Left ventricle myocardium inferior (tissue), 1 donor: ENCODE measurements at regions not wholly inside any gene's neighbourhood (a gene's known extent, or its start where the extent isn't known, plus 50 kb on each side); places are given as distances from the start of the nearest gene placed in this dataset.

Experiments used
- DNase-seq: peaks from one replicate; pipeline ENCODE4 v3.0.0-alpha.2; 2020
- H3K27ac ChIP-seq: fragments of 200-600 bp; replicated peaks from 2 replicates; pipeline ENCODE4 v1.8.0; 2021
- H3K27me3 ChIP-seq: fragments of 200-600 bp; 2 replicates; pipeline ENCODE4 v1.8.0; 2021; ENCODE audit warnings: low read depth
- H3K36me3 ChIP-seq: fragments of 200-600 bp; 2 replicates; pipeline ENCODE4 v1.8.0; 2021
- H3K4me1 ChIP-seq: fragments of 200-600 bp; 2 replicates; pipeline ENCODE4 v1.8.0; 2021
- H3K4me3 ChIP-seq: fragments of 200-600 bp; 2 replicates; pipeline ENCODE4 v1.8.0; 2021; ENCODE audit warnings: mild to moderate bottlenecking, moderate library complexity
- H3K9me3 ChIP-seq: fragments of 200-600 bp; replicated peaks from 2 replicates; pipeline ENCODE4 v1.8.0; 2021
- CTCF ChIP-seq: fragments of 200-600 bp; IDR thresholded peaks from 2 replicates; pipeline ENCODE4 v1.8.0; 2021; ENCODE audit warnings: antibody characterized with exemption, mild to moderate bottlenecking, borderline replicate concordance
- intact Hi-C: fragments of 100-400 bp; cut with micrococcal nuclease; formaldehyde crosslinking; loops from one replicate; pipeline ENCODE4 v1.11.0; 2022
- donor health status: DM: no; HTN: yes; CAD: no; lungs with severe emphysema.

DNA sequence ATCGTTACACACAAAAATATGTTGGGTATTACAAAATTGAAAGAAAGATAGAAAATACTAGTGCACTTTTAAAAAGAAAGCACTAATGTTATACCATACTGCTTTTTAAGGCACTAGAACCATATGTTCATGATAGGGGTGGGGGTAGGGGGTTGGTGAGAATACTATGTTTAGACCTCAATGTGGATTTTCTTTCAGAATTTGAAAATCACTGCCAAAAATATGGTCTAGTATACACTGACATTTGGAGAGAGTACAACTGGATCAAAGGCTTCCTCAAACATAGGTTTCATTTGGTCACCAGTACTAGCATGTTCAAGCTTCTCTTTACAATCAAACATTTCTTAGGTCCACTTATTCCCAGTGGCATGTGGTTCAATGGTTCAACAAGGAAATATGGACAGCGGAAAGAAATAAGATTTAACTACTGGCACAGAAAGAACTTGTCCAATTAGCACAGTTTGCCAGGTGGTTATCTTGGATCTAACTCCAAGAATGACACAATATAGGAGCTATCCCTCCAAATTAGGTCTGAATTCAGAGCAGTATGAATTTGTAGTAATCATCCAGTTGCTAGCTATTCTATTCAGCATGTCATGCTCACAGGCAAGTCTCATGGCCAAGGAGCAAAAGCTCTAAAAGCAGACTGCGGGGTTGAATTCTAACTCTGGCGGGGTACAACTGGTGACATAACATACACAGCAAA, 139.3 kb downstream of the SLC24A2 start:
- intact Hi-C loops, result no loop called here
- Histone ChIP-seq H3K9me3 (no peaks in the 10 kb centered on the region), H3K4me1 (no peaks in the 10 kb centered on the region), H3K4me3 (no peak overlapping the region), H3K27me3 (no peaks in the 10 kb centered on the region), H3K27ac (no peak overlapping the region), H3K36me3 (no peaks in the 10 kb centered on the region)
- TF ChIP-seq CTCF, result no peak
- no peak for DNase-seq

- Histone ChIP-seq H3K27me3 (no peaks in the 10 kb centered on the region), H3K9me3 (no peaks in the 10 kb centered on the region), H3K36me3 (no peaks in the 10 kb centered on the region), H3K4me3 (no peak overlapping the region), H3K27ac (no peak overlapping the region), H3K4me1 (no peaks in the 10 kb centered on the region)
- intact Hi-C loops, result no loop called here
- no peak for DNase-seq
- TF ChIP-seq CTCF, result no peak
These were observed 140.2 kb downstream of the SLC24A2 start for GRCh38 chr9:19648672-19649071.

GRCh38 chr9:19643875-19644274, 145.0 kb downstream of the SLC24A2 start:
- intact Hi-C loops, result no loop called here
- Histone ChIP-seq H3K27me3 (peaks cover 4% of the 10 kb centered on the region), H3K9me3 (no peaks in the 10 kb centered on the region)

DNA sequence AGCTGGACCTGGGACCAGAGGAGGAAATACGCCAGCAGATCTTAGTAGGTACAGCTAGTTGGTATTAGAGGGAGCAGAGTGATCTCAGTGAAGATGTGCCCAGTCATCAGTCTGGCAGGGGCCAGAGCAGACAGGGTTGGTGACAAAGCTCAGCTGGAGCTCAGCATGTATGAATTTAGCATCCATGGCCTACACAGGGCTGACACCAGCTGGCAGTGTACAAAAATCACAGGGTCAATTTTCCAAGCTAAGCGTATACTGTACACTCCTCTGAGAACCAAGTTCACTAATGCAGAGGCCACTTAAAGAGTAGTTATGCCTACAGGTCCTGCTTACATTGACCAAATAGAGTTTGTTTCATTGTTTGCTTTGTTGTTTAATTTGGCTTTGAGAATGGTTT, 146.6 kb downstream of the SLC24A2 start:
- no peak overlapping the region for H3K4me3 ChIP-seq
- H3K27me3 ChIP-seq, result peaks cover 4% of the 10 kb centered on the region
- intact Hi-C loops, result no loop called here
- H3K4me1 ChIP-seq, result no peaks in the 10 kb centered on the region
- no peaks in the 10 kb centered on the region for H3K9me3 ChIP-seq
- H3K27ac ChIP-seq, result no peak overlapping the region
- no peak for TF ChIP-seq CTCF
- no peaks in the 10 kb centered on the region for H3K36me3 ChIP-seq
- no peak for DNase-seq

More at GRCh38 chr9:19643875-19644274, 145.0 kb downstream of the SLC24A2 start:
- Histone ChIP-seq H3K4me3 (no peak overlapping the region), H3K36me3 (no peaks in the 10 kb centered on the region), H3K27ac (no peak overlapping the region), H3K4me1 (no peaks in the 10 kb centered on the region)
- TF ChIP-seq CTCF, result no peak
- DNase-seq, result no peak

- no peaks in the 10 kb centered on the region for H3K4me1 ChIP-seq
- peaks cover 4% of the 10 kb centered on the region for H3K27me3 ChIP-seq
- intact Hi-C loops, result no loop called here
- no peaks in the 10 kb centered on the region for H3K36me3 ChIP-seq
- H3K4me3 ChIP-seq, result no peak overlapping the region
- H3K9me3 ChIP-seq, result no peaks in the 10 kb centered on the region
- no peak for TF ChIP-seq CTCF
- no peak for DNase-seq
- H3K27ac ChIP-seq, result no peak overlapping the region
These were observed 147.8 kb downstream of the SLC24A2 start for GRCh38 chr9:19641046-19641445.

- Histone ChIP-seq H3K27me3 (peaks cover 4% of the 10 kb centered on the region), H3K36me3 (no peaks in the 10 kb centered on the region), H3K4me1 (no peaks in the 10 kb centered on the region), H3K9me3 (no peaks in the 10 kb centered on the region), H3K4me3 (no peak overlapping the region), H3K27ac (no peak overlapping the region)
- TF ChIP-seq CTCF, result no peak
- DNase-seq, result no peak
- intact Hi-C loops, result no loop called here
These were observed 148.8 kb downstream of the SLC24A2 start for GRCh38 chr9:19640014-19640413.
